GM12878 (cell line): ENCODE measurements at regions not wholly inside any gene's neighbourhood (a gene's known extent, or its start where the extent isn't known, plus 50 kb on each side); places are given as distances from the start of the nearest gene placed in this dataset.

Experiments used
- ATAC-seq: fragments of 200-7000 bp; cut with Tn5 transposase; 3 replicates; pipeline ENCODE4 v1.9.1; 2020; ENCODE audit warnings: mild to moderate bottlenecking, moderate library complexity
- BruUV-seq: library from RNA; stranded (reverse); fragments of 400-500 nt; replicated peaks from 2 replicates; lab custom pipeline; 2021; lab: Mats Ljungman, UMichigan
- CTCF ChIA-PET: fragments of 300-600 bp; sonication (Branson Sonifier 250); formaldehyde crosslinking; extraction: SDS; loops from one replicate; lab custom pipeline; 2021; ENCODE audit warnings: inconsistent platforms; lab: Yijun Ruan, JAX
- POLR2A ChIA-PET: fragments of 350-600 bp; formaldehyde crosslinking; extraction: SDS; loops from one replicate; lab custom pipeline; 2021; ENCODE audit warnings: inconsistent platforms; lab: Charles Lee
- RAD21 ChIA-PET: fragments of 300-600 bp; sonication (Branson Sonifier 250); formaldehyde crosslinking; loops from one replicate; lab custom pipeline; 2023; ENCODE audit warnings: antibody characterized with exemption; ENCODE audit not compliant: unreplicated experiment; lab: Charles Lee
- SMC1A ChIA-PET: fragments of 300-600 bp; sonication (Branson Sonifier 250); formaldehyde crosslinking; loops from one replicate; lab custom pipeline; 2023; ENCODE audit not compliant: unreplicated experiment, uncharacterized antibody; lab: Charles Lee
- DNase-seq: peaks from one replicate; pipeline ENCODE4 v3.0.0-alpha.2; 2011; ENCODE audit warnings: low read depth, low spot score
- FAIRE-seq: peaks from 3 replicates; lab custom pipeline; 2011; peaks lifted over from hg19 to GRCh38; lab: Jason Lieb, UNC
- H2AFZ ChIP-seq: 2 replicates; pipeline ENCODE4 v1.6.0; 2011; ENCODE audit warnings: low read depth, low read length, control low read depth; ENCODE audit not compliant: control insufficient read depth
- H3K27ac ChIP-seq: 2 replicates; pipeline ENCODE4 v1.5.1; 2011; ENCODE audit warnings: control low read depth; ENCODE audit not compliant: control insufficient read depth, insufficient read depth
- H3K27me3 ChIP-seq, 2 experiments: replicated peaks in 1 of 2; 2 replicates each; pipeline versions ENCODE4 v1.6.0 to v1.6.1; 2011; ENCODE audit warnings: low read length in 1 of 2; ENCODE audit not compliant: control insufficient read depth in 2 of 2, insufficient read depth in 2 of 2
- H3K36me3 ChIP-seq, 2 experiments: 2 replicates each; pipeline ENCODE4 v1.5.1; 2011; ENCODE audit warnings: low read length in 1 of 2; ENCODE audit not compliant: control insufficient read depth in 2 of 2, insufficient read depth in 2 of 2
- H3K4me1 ChIP-seq: 2 replicates; pipeline ENCODE4 v1.6.1; 2011; ENCODE audit warnings: mild to moderate bottlenecking, low read length, moderate library complexity, mixed read lengths; ENCODE audit not compliant: control insufficient read depth, insufficient read depth
- H3K4me2 ChIP-seq: 2 replicates; pipeline ENCODE4 v1.6.0; 2011; ENCODE audit warnings: control low read depth; ENCODE audit not compliant: control insufficient read depth, insufficient read depth
- H3K4me3 ChIP-seq: fragments of 200-600 bp; sonication (generic); 2 replicates; pipeline ENCODE4 v1.5.1; 2016
- H3K79me2 ChIP-seq: 2 replicates; pipeline ENCODE4 v1.6.0; 2011; ENCODE audit warnings: low read length; ENCODE audit not compliant: control insufficient read depth, insufficient read depth
- H3K9ac ChIP-seq: 2 replicates; pipeline ENCODE4 v1.8.0; 2011; ENCODE audit warnings: low read length, control low read depth, mixed read lengths; ENCODE audit not compliant: control insufficient read depth, insufficient read depth
- H3K9me3 ChIP-seq: replicated peaks from 3 replicates; pipeline ENCODE4 v1.5.1; 2011; ENCODE audit warnings: mild to moderate bottlenecking, low read length; ENCODE audit not compliant: control insufficient read depth, insufficient read depth
- H4K20me1 ChIP-seq: 2 replicates; pipeline ENCODE4 v1.6.0; 2011; ENCODE audit not compliant: control insufficient read depth, insufficient read depth
- MLLT1 ChIP-seq: fragments of 450-650 bp; IDR thresholded peaks from 2 replicates; pipeline ENCODE4 v1.6.1; 2016; ENCODE audit warnings: mild to moderate bottlenecking
- NFYB ChIP-seq: IDR thresholded peaks from 2 replicates; pipeline ENCODE4 v1.6.1; 2011; ENCODE audit warnings: low read depth, mild to moderate bottlenecking, low read length, improper control_type of control experiment, moderate library complexity; ENCODE audit not compliant: insufficient read depth
- PKNOX1 ChIP-seq: fragments of 450-650 bp; IDR thresholded peaks from 2 replicates; pipeline ENCODE4 v1.6.1; 2016; ENCODE audit warnings: mild to moderate bottlenecking
- WGBS: methylation state at CpG from one replicate; pipeline ENCODE4 v1.1.6; 2016; ENCODE audit warnings: low lambda C conversion rate; ENCODE audit not compliant: insufficient replicate concordance, insufficient coverage; ENCODE audit errors: missing lambda C conversion rate; 5-methylcytosine and 5-hydroxymethylcytosine counted together
- in situ Hi-C: fragments of 300-500 bp; cut with MboI; formaldehyde crosslinking; loops from 9 replicates; pipeline ENCODE4 v1.14.3; 2018; ENCODE audit warnings: mixed read lengths
- intact Hi-C: fragments of 100-400 bp; cut with micrococcal nuclease; formaldehyde crosslinking; loops from one replicate; pipeline ENCODE4 v1.14.2; 2022; ENCODE audit not compliant: unreplicated experiment

GRCh38 chr2:56448403-56449001 lies 264.7 kb downstream of the CCDC85A start:
- no peak for FAIRE-seq
- CTCF ChIA-PET: interaction anchor here (0.5 to 0.6 kb wide), 2 partner anchors 46 to 471 kb away, joined by 3 read pairs; no protein-coding TSS in a partner anchor
- Histone ChIP-seq H3K27ac (no peak overlapping the region), H4K20me1 (no peaks in the 10 kb centered on the region), H3K4me3 (no peak overlapping the region)
- no peak for ATAC-seq
- SMC1A ChIA-PET: interaction anchor here (1.1 kb wide), 1 partner anchor 8 kb away, joined by 3 read pairs; no protein-coding TSS in a partner anchor
- TF ChIP-seq NFYB: no peak
- TF ChIP-seq PKNOX1: no peak
- TF ChIP-seq MLLT1: no peak
- TF ChIP-seq, all 136 proteins: peak for 0
- H3K4me1 ChIP-seq: no peaks in the 10 kb centered on the region
- POLR2A ChIA-PET: no interaction called here
- RAD21 ChIA-PET: no interaction called here
- BruUV-seq: no TSS peak
- H2AFZ ChIP-seq: no peak overlapping the region
- no peak overlapping the region for H3K9ac ChIP-seq
- in situ Hi-C loops (no loop called here), intact Hi-C loops (no loop called here)
- no peak overlapping the region for H3K4me2 ChIP-seq
- no peak for DNase-seq
- 18% methylated on average over 5 of the region's 5 CpGs for WGBS
- H3K27me3 ChIP-seq: no peaks in the 10 kb centered on the region
- H3K79me2 ChIP-seq: no peaks in the 10 kb centered on the region
- H3K36me3 ChIP-seq: no peaks in the 10 kb centered on the region
- H3K9me3 ChIP-seq: no peaks in the 10 kb centered on the region
